Fibroblast of lung (primary cell): ENCODE measurements at regions not wholly inside any gene's neighbourhood (a gene's known extent, or its start where the extent isn't known, plus 50 kb on each side); places are given as distances from the start of the nearest gene placed in this dataset.

Source experiments
- CTCF ChIP-seq, 2 donors: IDR thresholded peaks in 1 of 2; conservative IDR thresholded peaks in 1 of 2; 1 replicate in 1 of 2; 2 replicates in 1 of 2; pipeline ENCODE4 v1.5.1; 2011 to 2012; ENCODE audit warnings: low read length in 2 of 2, control low read depth in 1 of 2, inconsistent platforms in 1 of 2, low read depth in 1 of 2, mild to moderate bottlenecking in 1 of 2
- EZH2 ChIP-seq: IDR thresholded peaks from 2 replicates; pipeline ENCODE4 v1.5.1; 2012; ENCODE audit warnings: low read length, control low read depth, mild to moderate bottlenecking; ENCODE audit errors: missing control alignments

GRCh38 chr4:20430259-20430941, 178.7 kb downstream of the SLIT2 start:
- TF ChIP-seq CTCF (conservative IDR thresholded peaks at IDR 0.05 in 1 of 2, IDR thresholded peaks at IDR 0.05 in 1 of 2; ENCODE audit: low read depth in 1 of 2, low read length in 2 of 2), result no peak
- TF ChIP-seq EZH2, result no peak
